DND-41 (cell line): ENCODE measurements at regions not wholly inside any gene's neighbourhood (a gene's known extent, or its start where the extent isn't known, plus 50 kb on each side); places are given as distances from the start of the nearest gene placed in this dataset.
A peak's percentile ranks its signal among the peaks of the same experiment; 100 is the strongest.

Experiments used
- ATAC-seq: fragments of 200-7000 bp; cut with Tn5 transposase; 3 replicates; pipeline ENCODE4 v1.9.1; 2021; ENCODE audit warnings: low read depth; ENCODE audit not compliant: insufficient read depth
- DNase-seq: peaks from one replicate; pipeline ENCODE4 v3.0.0-alpha.2; 2020
- H2AFZ ChIP-seq: 2 replicates; pipeline ENCODE4 v1.6.0; 2012; ENCODE audit warnings: low read depth, low read length
- H3K27ac ChIP-seq: 2 replicates; pipeline ENCODE4 v1.5.1; 2012; ENCODE audit warnings: low read length, inconsistent platforms
- H3K27me3 ChIP-seq: fragments of 200-600 bp; sonication (generic); 2 replicates; pipeline ENCODE4 v1.6.0; 2012; ENCODE audit warnings: low read length, mild to moderate bottlenecking, inconsistent platforms; ENCODE audit not compliant: insufficient read depth, poor library complexity
- H3K36me3 ChIP-seq: 2 replicates; pipeline ENCODE4 v1.5.1; 2012; ENCODE audit warnings: low read length, inconsistent platforms; ENCODE audit not compliant: insufficient read depth
- H3K4me1 ChIP-seq: 2 replicates; pipeline ENCODE4 v1.5.1; 2012; ENCODE audit warnings: mild to moderate bottlenecking, low read length; ENCODE audit not compliant: insufficient read depth
- H3K4me2 ChIP-seq: 2 replicates; pipeline ENCODE4 v1.6.0; 2012; ENCODE audit warnings: mild to moderate bottlenecking, moderate library complexity, low read length, inconsistent platforms; ENCODE audit not compliant: insufficient read depth
- H3K4me3 ChIP-seq, 2 experiments: fragments of 200-600 bp in 1 of 2; shearing (Covaris generic) in 1 of 2; 2 replicates each; pipeline ENCODE4 v1.5.1; 2012 to 2016; ENCODE audit warnings: inconsistent platforms in 2 of 2, low read length in 2 of 2, mild to moderate bottlenecking in 2 of 2, low read depth in 1 of 2, moderate library complexity in 1 of 2
- H3K79me2 ChIP-seq: 2 replicates; pipeline ENCODE4 v1.6.0; 2012; ENCODE audit warnings: low read length, inconsistent platforms; ENCODE audit not compliant: insufficient read depth
- H3K9ac ChIP-seq: 2 replicates; pipeline ENCODE4 v1.6.0; 2012; ENCODE audit warnings: low read depth, mild to moderate bottlenecking, inconsistent platforms, low read length, moderate library complexity
- H3K9me3 ChIP-seq: 2 replicates; pipeline ENCODE4 v1.5.1; 2012; ENCODE audit warnings: low read length, moderate library complexity, mild to moderate bottlenecking, inconsistent platforms; ENCODE audit not compliant: insufficient read depth, severe bottlenecking
- H4K20me1 ChIP-seq: 2 replicates; pipeline ENCODE4 v1.6.0; 2012; ENCODE audit warnings: low read length; ENCODE audit not compliant: insufficient read depth
- EZH2 ChIP-seq: IDR thresholded peaks from 3 replicates; pipeline ENCODE4 v1.6.1; 2012; ENCODE audit warnings: borderline replicate concordance, low read depth, mild to moderate bottlenecking, moderate library complexity, low read length, inconsistent platforms; ENCODE audit not compliant: severe bottlenecking
- TF ChIP-seq, protein P1 (sequence below): IDR thresholded peaks from 2 replicates; pipeline ENCODE4 v1.5.1; 2012; ENCODE audit warnings: borderline replicate concordance, low read length, moderate library complexity, mild to moderate bottlenecking; ENCODE audit not compliant: poor library complexity, severe bottlenecking; ENCODE audit errors: extremely low read depth

- Histone ChIP-seq H3K27me3 (no peaks in the 10 kb centered on the region), H4K20me1 (no peaks in the 10 kb centered on the region), H3K4me2 (no peak overlapping the region), H3K4me1 (peaks cover 36% of the 10 kb centered on the region), H3K9me3 (no peaks in the 10 kb centered on the region), H3K4me3 (no peak overlapping the region), H3K36me3 (no peaks in the 10 kb centered on the region), H3K9ac (no peak overlapping the region), H2AFZ (no peak overlapping the region), H3K79me2 (no peaks in the 10 kb centered on the region), H3K27ac (peak overlapping the region; percentile 12; the same call in 1 of the 2 replicates)
- DNase-seq (no peak), ATAC-seq (no peak)
- TF ChIP-seq, protein P1, sequence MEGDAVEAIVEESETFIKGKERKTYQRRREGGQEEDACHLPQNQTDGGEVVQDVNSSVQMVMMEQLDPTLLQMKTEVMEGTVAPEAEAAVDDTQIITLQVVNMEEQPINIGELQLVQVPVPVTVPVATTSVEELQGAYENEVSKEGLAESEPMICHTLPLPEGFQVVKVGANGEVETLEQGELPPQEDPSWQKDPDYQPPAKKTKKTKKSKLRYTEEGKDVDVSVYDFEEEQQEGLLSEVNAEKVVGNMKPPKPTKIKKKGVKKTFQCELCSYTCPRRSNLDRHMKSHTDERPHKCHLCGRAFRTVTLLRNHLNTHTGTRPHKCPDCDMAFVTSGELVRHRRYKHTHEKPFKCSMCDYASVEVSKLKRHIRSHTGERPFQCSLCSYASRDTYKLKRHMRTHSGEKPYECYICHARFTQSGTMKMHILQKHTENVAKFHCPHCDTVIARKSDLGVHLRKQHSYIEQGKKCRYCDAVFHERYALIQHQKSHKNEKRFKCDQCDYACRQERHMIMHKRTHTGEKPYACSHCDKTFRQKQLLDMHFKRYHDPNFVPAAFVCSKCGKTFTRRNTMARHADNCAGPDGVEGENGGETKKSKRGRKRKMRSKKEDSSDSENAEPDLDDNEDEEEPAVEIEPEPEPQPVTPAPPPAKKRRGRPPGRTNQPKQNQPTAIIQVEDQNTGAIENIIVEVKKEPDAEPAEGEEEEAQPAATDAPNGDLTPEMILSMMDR, result no peak
- no peak for TF ChIP-seq EZH2
Measured at GRCh38 chr2:195500879-195501278, 156.1 kb upstream of the SLC39A10 start.

DNA sequence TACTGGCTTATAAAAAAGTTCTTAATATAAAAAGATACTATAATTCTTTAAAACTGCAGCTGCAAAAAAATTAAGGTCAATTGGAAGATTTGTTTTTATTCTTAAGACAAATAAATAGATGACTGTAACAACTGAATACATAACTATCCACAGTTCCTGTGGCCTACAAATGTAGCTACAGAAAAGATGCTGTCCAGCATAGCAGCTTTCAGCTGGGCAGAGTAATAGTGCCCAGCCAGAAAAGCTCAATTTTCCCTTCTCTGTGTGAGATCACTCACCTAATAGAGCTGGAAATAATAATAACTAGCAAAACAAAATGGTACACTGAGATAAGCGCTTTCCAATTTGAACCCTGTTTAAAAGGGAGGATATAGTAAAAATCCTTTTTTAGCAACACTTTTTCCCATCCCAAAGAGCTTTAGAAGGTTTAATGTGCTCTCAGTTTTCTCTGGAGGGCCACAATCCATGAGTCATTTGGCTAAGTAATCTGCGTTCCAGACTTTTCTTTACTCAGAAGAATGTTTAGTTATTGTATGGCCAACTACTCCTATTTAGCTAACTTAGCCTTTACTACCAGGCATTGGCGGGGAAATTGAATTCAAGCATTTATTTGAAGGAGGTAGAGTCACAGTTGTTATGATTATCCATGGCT lies 158.1 kb upstream of the SLC39A10 start:
- TF ChIP-seq, protein P1, result no peak
- no peak for TF ChIP-seq EZH2
- H3K4me2 ChIP-seq, result no peak overlapping the region
- no peaks in the 10 kb centered on the region for H3K27me3 ChIP-seq
- H2AFZ ChIP-seq, result no peak overlapping the region
- no peak overlapping the region for H3K9ac ChIP-seq
- no peak overlapping the region for H3K4me3 ChIP-seq
- ATAC-seq, result no peak
- peaks cover 55% of the 10 kb centered on the region for H3K4me1 ChIP-seq
- no peak for DNase-seq
- no peaks in the 10 kb centered on the region for H3K79me2 ChIP-seq
- no peaks in the 10 kb centered on the region for H3K9me3 ChIP-seq
- H3K27ac ChIP-seq, result no peak overlapping the region
- no peaks in the 10 kb centered on the region for H4K20me1 ChIP-seq
- no peaks in the 10 kb centered on the region for H3K36me3 ChIP-seq

GRCh38 chr2:195498176-195498575 lies 158.8 kb upstream of the SLC39A10 start:
- Histone ChIP-seq H3K4me3 (no peak overlapping the region), H3K4me1 (peaks cover 63% of the 10 kb centered on the region)
- ATAC-seq, result no peak

More at GRCh38 chr2:195498176-195498575, 158.8 kb upstream of the SLC39A10 start:
- Histone ChIP-seq H3K4me2 (no peak overlapping the region), H3K36me3 (no peaks in the 10 kb centered on the region), H3K27me3 (no peaks in the 10 kb centered on the region), H3K9me3 (peaks cover 4% of the 10 kb centered on the region), H3K27ac (peak overlapping the region; percentile 50), H4K20me1 (no peaks in the 10 kb centered on the region), H3K9ac (no peak overlapping the region), H2AFZ (no peak overlapping the region), H3K79me2 (no peaks in the 10 kb centered on the region)
- no peak for TF ChIP-seq EZH2
- TF ChIP-seq, protein P1, result peak; percentile 56
- DNase-seq, result peak; percentile 59
